ENCODE measurements at regions not wholly inside any gene's neighbourhood (a gene's known extent, or its start where the extent isn't known, plus 50 kb on each side); places are given as distances from the start of the nearest gene placed in this dataset.

- TF ChIP-seq CTCF (IDR thresholded peaks at IDR 0.05), result no peak
- TF ChIP-seq POLR2A (IDR thresholded peaks at IDR 0.05), result no peak
Observed at GRCh38 chr2:122094557-122094956, 339.1 kb downstream of the TSN start.

All from esophagus squamous epithelium (tissue), 4 donors.